K562 (cell line): ENCODE measurements at regions not wholly inside any gene's neighbourhood (a gene's known extent, or its start where the extent isn't known, plus 50 kb on each side); places are given as distances from the start of the nearest gene placed in this dataset.

Source experiments
- ATAC-seq: fragments of 200-7000 bp; cut with Tn5 transposase; 3 replicates; pipeline ENCODE4 v1.9.1; 2020; ENCODE audit warnings: moderate library complexity
- BruUV-seq: library from RNA; stranded (reverse); fragments of 400-500 nt; replicated peaks from 2 replicates; lab custom pipeline; 2021; lab: Mats Ljungman, UMichigan
- CTCF ChIA-PET: fragments of 300-600 bp; formaldehyde crosslinking; extraction: SDS; loops from one replicate; lab custom pipeline; 2021; ENCODE audit warnings: low intra/inter-chr PET ratio; lab: Yijun Ruan, JAX
- POLR2A ChIA-PET: fragments of 300-600, 350-650 bp; sonication (Branson Sonifier 250); formaldehyde crosslinking; extraction: SDS; loops from one replicate; lab custom pipeline; 2021; ENCODE audit warnings: antibody characterized with exemption, inconsistent platforms; lab: Yijun Ruan, JAX
- DNase-seq, 4 experiments: peaks; one replicate each; pipeline versions ENCODE4 v3.0.0 to v3.0.0-alpha.2; 2011 to 2018; ENCODE audit warnings: low spot score in 3 of 4, mixed read lengths in 3 of 4; ENCODE audit errors: extremely low read depth in 1 of 4
- FAIRE-seq: peaks from 2 replicates; lab custom pipeline; 2011; peaks lifted over from hg19 to GRCh38; lab: Jason Lieb, UNC
- H2AFZ ChIP-seq: 2 replicates; pipeline ENCODE4 v1.6.0; 2011; ENCODE audit warnings: low read depth, low read length, control low read depth, inconsistent platforms
- H3K27ac ChIP-seq: fragments of 200-600 bp; 3 replicates; pipeline ENCODE4 v1.8.0; 2011; ENCODE audit warnings: low read depth, mild to moderate bottlenecking, control low read depth, inconsistent platforms, low read length, moderate library complexity, mixed read lengths; ENCODE audit errors: extremely low read depth
- H3K27me3 ChIP-seq, 2 experiments: fragments of 300-600 bp in 1 of 2; 2 replicates in 1 of 2; 3 replicates in 1 of 2; pipeline versions ENCODE4 v1.6.0 to v1.8.0; 2011; ENCODE audit warnings: inconsistent platforms in 2 of 2, low read length in 2 of 2, mild to moderate bottlenecking in 1 of 2, mixed read lengths in 1 of 2, moderate library complexity in 1 of 2; ENCODE audit not compliant: control insufficient read depth in 2 of 2, insufficient read depth in 2 of 2
- H3K36me3 ChIP-seq: fragments of 300-600 bp; 3 replicates; pipeline ENCODE4 v1.8.0; 2011; ENCODE audit warnings: mild to moderate bottlenecking, low read length, inconsistent platforms; ENCODE audit not compliant: control insufficient read depth, insufficient read depth
- H3K4me1 ChIP-seq, 2 experiments: fragments of 200-600 bp in 1 of 2; replicated peaks in 1 of 2; 2 replicates in 1 of 2; 3 replicates in 1 of 2; pipeline versions ENCODE4 v1.5.1 to v1.8.0; 2011; ENCODE audit warnings: inconsistent platforms in 2 of 2, low read length in 2 of 2, mild to moderate bottlenecking in 1 of 2, mixed read lengths in 1 of 2, moderate library complexity in 1 of 2; ENCODE audit not compliant: control insufficient read depth in 2 of 2, insufficient read depth in 2 of 2
- H3K4me2 ChIP-seq: 2 replicates; pipeline ENCODE4 v1.6.1; 2011; ENCODE audit warnings: low read length, control low read depth, inconsistent platforms, mixed read lengths; ENCODE audit not compliant: insufficient read depth
- H3K4me3 ChIP-seq: fragments of 200-600 bp; sonication (generic), shearing (Covaris generic); 2 replicates; pipeline ENCODE4 v1.5.1; 2016; ENCODE audit warnings: control low read depth, inconsistent platforms
- H3K79me2 ChIP-seq: fragments of 200-600 bp; 3 replicates; pipeline ENCODE4 v1.8.0; 2011; ENCODE audit warnings: low read length, inconsistent platforms; ENCODE audit not compliant: control insufficient read depth, insufficient read depth
- H3K9ac ChIP-seq, 2 experiments: 2 replicates each; pipeline versions ENCODE4 v1.6.0 to v1.6.1; 2011; ENCODE audit warnings: low read depth in 2 of 2, low read length in 2 of 2, control low read depth in 1 of 2, inconsistent platforms in 1 of 2, mild to moderate bottlenecking in 1 of 2, mixed read lengths in 1 of 2; ENCODE audit not compliant: insufficient read depth in 1 of 2
- H3K9me1 ChIP-seq: one replicate; pipeline ENCODE4 v1.6.0; 2011; ENCODE audit warnings: inconsistent platforms, mild to moderate bottlenecking, low read length, moderate library complexity; ENCODE audit not compliant: control insufficient read depth, insufficient read depth
- H3K9me3 ChIP-seq: replicated peaks from 2 replicates; pipeline ENCODE4 v1.5.1; 2011; ENCODE audit warnings: low read depth, low read length, inconsistent platforms; ENCODE audit not compliant: control insufficient read depth, insufficient read depth
- H4K20me1 ChIP-seq: replicated peaks from 2 replicates; pipeline ENCODE4 v1.6.1; 2011; ENCODE audit warnings: low read length, inconsistent platforms, mixed read lengths; ENCODE audit not compliant: control insufficient read depth, insufficient read depth
- COPS2 ChIP-seq: fragments of 450-650 bp; conservative IDR thresholded peaks from 2 replicates; pipeline ENCODE4 v1.6.1; 2016; ENCODE audit warnings: mild to moderate bottlenecking, moderate library complexity
- ERF ChIP-seq: fragments of 450-650 bp; formaldehyde crosslinking; IDR thresholded peaks from 2 replicates; pipeline ENCODE4 v1.4.0; 2020; ENCODE audit warnings: mild to moderate bottlenecking, mixed read lengths
- HNRNPH1 ChIP-seq: fragments of 200-400 bp; formaldehyde crosslinking; optimal IDR thresholded peaks from 2 replicates; pipeline ENCODE3; 2017; ENCODE audit warnings: low read depth, mild to moderate bottlenecking, low read length, moderate library complexity
- MEF2A ChIP-seq: IDR thresholded peaks from 2 replicates; pipeline ENCODE4 v1.6.1; 2011; ENCODE audit warnings: low read depth, mild to moderate bottlenecking, low read length, moderate library complexity; ENCODE audit not compliant: control insufficient read depth
- NEUROD1 ChIP-seq: fragments of 150-350 bp; IDR thresholded peaks from 2 replicates; pipeline ENCODE4 v1.6.1; 2014; ENCODE audit warnings: borderline replicate concordance, low read length, low read depth; ENCODE audit not compliant: partially characterized antibody
- RBFOX2 ChIP-seq: fragments of 200-400 bp; formaldehyde crosslinking; IDR thresholded peaks from 2 replicates; pipeline ENCODE4 v1.6.1; 2017; ENCODE audit warnings: low read depth, mild to moderate bottlenecking, low read length, moderate library complexity
- RBM34 ChIP-seq: fragments of 200-400 bp; formaldehyde crosslinking; IDR thresholded peaks from 2 replicates; pipeline ENCODE4 v1.6.1; 2018; ENCODE audit warnings: low read length, borderline replicate concordance; ENCODE audit not compliant: insufficient read depth
- SIRT6 ChIP-seq: IDR thresholded peaks from one replicate; pipeline ENCODE4 v1.6.1; 2012; ENCODE audit warnings: low read depth, mild to moderate bottlenecking, control low read depth, inconsistent platforms, low read length, moderate library complexity
- TAF1 ChIP-seq: IDR thresholded peaks from 2 replicates; pipeline ENCODE4 v1.6.1; 2011; ENCODE audit warnings: mild to moderate bottlenecking, low read length, moderate library complexity; ENCODE audit not compliant: insufficient read depth, control insufficient read depth, severe bottlenecking; ENCODE audit errors: extremely low read depth
- WGBS: fragments of 100-300 bp; shearing (Covaris generic); methylation state at CpG from one replicate; pipeline ENCODE4 v1.1.6; 2016; ENCODE audit warnings: low coverage, mixed read lengths; ENCODE audit not compliant: insufficient coverage; ENCODE audit errors: missing lambda C conversion rate; 5-methylcytosine and 5-hydroxymethylcytosine counted together
- in situ Hi-C: fragments of 300-500 bp; cut with MboI; formaldehyde crosslinking; loops from 4 replicates; pipeline ENCODE4 v1.15.0; 2018; ENCODE audit warnings: inconsistent platforms, mixed read lengths
- intact Hi-C: fragments of 100-400 bp; cut with micrococcal nuclease; formaldehyde crosslinking; loops from 2 replicates; pipeline ENCODE4 v1.14.2; 2022
- TF ChIP-seq, protein P1 (sequence below): sonication (generic); formaldehyde crosslinking; IDR thresholded peaks from 2 replicates; pipeline ENCODE4 v1.4.0; 2020; ENCODE audit warnings: mild to moderate bottlenecking, missing genetic modification reagents

DNA sequence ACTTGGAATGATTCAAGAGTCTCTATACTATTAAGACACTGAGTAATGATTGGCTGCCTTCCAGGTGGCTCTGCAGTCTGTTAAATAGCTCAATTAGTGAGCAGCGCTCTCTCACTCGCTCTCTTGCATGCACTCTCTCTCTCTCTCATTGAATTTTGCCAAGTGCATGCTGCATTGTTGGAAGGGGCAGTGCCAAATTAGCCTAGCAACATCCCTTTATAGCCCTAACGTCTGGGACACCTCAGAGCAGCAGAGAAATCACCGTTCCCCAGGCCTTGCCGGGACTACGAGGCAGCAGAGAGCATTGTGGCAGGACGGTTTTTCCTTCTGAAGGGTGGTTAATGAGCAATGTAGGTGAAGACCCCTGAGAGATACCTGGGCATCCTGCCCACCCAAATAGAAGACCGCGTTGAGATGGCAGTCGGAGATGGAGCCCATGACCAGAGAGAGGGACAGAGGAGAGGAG is 447.6 kb upstream of the POU3F3 start (continued):
- TF ChIP-seq TAF1 = no peak
- no peak for TF ChIP-seq RBM34
- TF ChIP-seq, all 486 proteins: peak for 0

DNA sequence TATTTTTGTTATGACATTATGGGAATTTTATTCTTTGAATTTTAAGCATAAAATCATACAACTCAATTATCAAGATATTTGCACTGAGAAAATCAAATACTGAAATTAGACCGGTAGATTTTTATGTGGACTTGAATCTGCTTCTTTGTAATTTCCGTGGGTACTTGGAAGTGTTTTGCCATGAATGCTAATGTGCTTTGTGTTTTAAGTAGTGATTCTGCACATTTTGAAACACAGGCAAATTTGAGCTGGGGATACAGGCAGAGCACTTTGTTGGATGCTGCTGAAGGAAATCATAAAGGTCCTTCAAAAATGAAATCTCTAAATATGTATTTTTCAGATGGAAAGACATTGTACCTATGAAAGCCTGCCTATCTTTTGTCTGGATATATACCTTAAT is 446.3 kb upstream of the POU3F3 start:
- BruUV-seq = no TSS peak
- in situ Hi-C loops = no loop called here

More for the DNA sequence above, 446.3 kb upstream of the POU3F3 start:
- no peak overlapping the region for H3K9ac ChIP-seq
- H2AFZ ChIP-seq = no peak overlapping the region
- no peaks in the 10 kb centered on the region for H3K36me3 ChIP-seq
- no peak for ATAC-seq
- no peaks in the 10 kb centered on the region for H3K9me1 ChIP-seq
- no peaks in the 10 kb centered on the region for H3K79me2 ChIP-seq
- H3K27me3 ChIP-seq = 0 out of 5 replicates have a peak, but pooled peaks cover 0 to 4% of the 10 kb centered on the region in 2 experiments
- no peaks in the 10 kb centered on the region for H3K9me3 ChIP-seq
- ChIA-PET POLR2A (no interaction called here), CTCF (no interaction called here)
- H3K27ac ChIP-seq = no peak overlapping the region
- 0% methylated on average over 2 of the region's 2 CpGs for WGBS
- intact Hi-C loops = no loop called here
- H3K4me2 ChIP-seq = no peak overlapping the region
- DNase-seq = no peak
- H4K20me1 ChIP-seq = no peaks in the 10 kb centered on the region
- no peak overlapping the region for H3K4me3 ChIP-seq
- no peak for FAIRE-seq
- no peaks in the 10 kb centered on the region for H3K4me1 ChIP-seq
- TF ChIP-seq MEF2A = no peak
- no peak for TF ChIP-seq ERF (CRISPR knock-in tag)
- no peak for TF ChIP-seq RBFOX2
- TF ChIP-seq, protein P1, sequence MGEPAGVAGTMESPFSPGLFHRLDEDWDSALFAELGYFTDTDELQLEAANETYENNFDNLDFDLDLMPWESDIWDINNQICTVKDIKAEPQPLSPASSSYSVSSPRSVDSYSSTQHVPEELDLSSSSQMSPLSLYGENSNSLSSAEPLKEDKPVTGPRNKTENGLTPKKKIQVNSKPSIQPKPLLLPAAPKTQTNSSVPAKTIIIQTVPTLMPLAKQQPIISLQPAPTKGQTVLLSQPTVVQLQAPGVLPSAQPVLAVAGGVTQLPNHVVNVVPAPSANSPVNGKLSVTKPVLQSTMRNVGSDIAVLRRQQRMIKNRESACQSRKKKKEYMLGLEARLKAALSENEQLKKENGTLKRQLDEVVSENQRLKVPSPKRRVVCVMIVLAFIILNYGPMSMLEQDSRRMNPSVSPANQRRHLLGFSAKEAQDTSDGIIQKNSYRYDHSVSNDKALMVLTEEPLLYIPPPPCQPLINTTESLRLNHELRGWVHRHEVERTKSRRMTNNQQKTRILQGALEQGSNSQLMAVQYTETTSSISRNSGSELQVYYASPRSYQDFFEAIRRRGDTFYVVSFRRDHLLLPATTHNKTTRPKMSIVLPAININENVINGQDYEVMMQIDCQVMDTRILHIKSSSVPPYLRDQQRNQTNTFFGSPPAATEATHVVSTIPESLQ (CRISPR knock-in tag) = no peak
- TF ChIP-seq HNRNPH1 = no peak
- no peak for TF ChIP-seq COPS2
- TF ChIP-seq SIRT6 = no peak
- TF ChIP-seq NEUROD1 = no peak
